HepG2 (cell line): ENCODE measurements at regions not wholly inside any gene's neighbourhood (a gene's known extent, or its start where the extent isn't known, plus 50 kb on each side); places are given as distances from the start of the nearest gene placed in this dataset.

Experiments
- ATAC-seq: fragments of 200-7000 bp; cut with Tn5 transposase; 3 replicates; pipeline ENCODE4 v1.9.1; 2020; ENCODE audit warnings: mild to moderate bottlenecking, moderate library complexity
- BruUV-seq: library from RNA; stranded (reverse); fragments of 400-500 nt; replicated peaks from 2 replicates; lab custom pipeline; 2021; lab: Mats Ljungman, UMichigan
- CTCF ChIA-PET: fragments of 300-600 bp; formaldehyde crosslinking; extraction: SDS; loops from one replicate; lab custom pipeline; 2021; ENCODE audit warnings: low total read pairs, inconsistent platforms, low intra/inter-chr PET ratio; lab: Yijun Ruan, JAX
- POLR2A ChIA-PET: fragments of 350-600 bp; sonication (Branson Sonifier 250); formaldehyde crosslinking; loops from one replicate; lab custom pipeline; 2020; ENCODE audit warnings: antibody characterized with exemption, inconsistent platforms; lab: Yijun Ruan, JAX
- DNase-seq: peaks from one replicate; pipeline ENCODE4 v3.0.0-alpha.2; 2015; ENCODE audit warnings: low spot score
- FAIRE-seq: peaks from 3 replicates; lab custom pipeline; 2011; peaks lifted over from hg19 to GRCh38; lab: Jason Lieb, UNC
- H2AFZ ChIP-seq: one replicate; pipeline ENCODE4 v1.6.1; 2011; ENCODE audit warnings: low read length, inconsistent platforms
- H3K27ac ChIP-seq: fragments of 300-600 bp; 3 replicates; pipeline ENCODE4 v1.8.0; 2011; ENCODE audit warnings: mixed run types, mild to moderate bottlenecking, mixed read lengths, low read length, inconsistent platforms; ENCODE audit not compliant: insufficient read depth; ENCODE audit errors: extremely low read length
- H3K27me3 ChIP-seq, 2 experiments: fragments of 200-600 bp in 1 of 2; 2 replicates in 1 of 2; 3 replicates in 1 of 2; pipeline versions ENCODE4 v1.6.0 to v1.8.0; 2011; ENCODE audit warnings: low read length in 2 of 2, mild to moderate bottlenecking in 2 of 2, moderate library complexity in 2 of 2, inconsistent platforms in 1 of 2; ENCODE audit not compliant: insufficient read depth in 2 of 2, control insufficient read depth in 1 of 2
- H3K36me3 ChIP-seq, 2 experiments: fragments of 200-600 bp in 1 of 2; replicated peaks in 1 of 2; 2 replicates in 1 of 2; 3 replicates in 1 of 2; pipeline versions ENCODE4 v1.5.1 to v1.8.0; 2011; ENCODE audit warnings: low read length in 2 of 2, inconsistent platforms in 1 of 2; ENCODE audit not compliant: insufficient read depth in 2 of 2, control insufficient read depth in 1 of 2
- H3K4me1 ChIP-seq: 2 replicates; pipeline ENCODE4 v1.5.1; 2012; ENCODE audit warnings: low read length, inconsistent platforms; ENCODE audit not compliant: insufficient read depth
- H3K4me2 ChIP-seq: 2 replicates; pipeline ENCODE4 v1.6.0; 2011; ENCODE audit warnings: low read depth, low read length, inconsistent platforms
- H3K4me3 ChIP-seq, 3 experiments: fragments of 200-600 bp in 1 of 3; sonication (generic), shearing (Covaris generic) in 1 of 3; replicated peaks in 1 of 3; 2 replicates each; pipeline ENCODE4 v1.5.1; 2011 to 2016; ENCODE audit warnings: low read length in 3 of 3, inconsistent platforms in 2 of 3, low read depth in 2 of 3, mild to moderate bottlenecking in 2 of 3, control low read depth in 1 of 3, mixed read lengths in 1 of 3; ENCODE audit not compliant: insufficient read depth in 1 of 3
- H3K79me2 ChIP-seq: one replicate; pipeline ENCODE4 v1.6.1; 2011; ENCODE audit warnings: low read length, inconsistent platforms; ENCODE audit not compliant: insufficient read depth
- H3K9ac ChIP-seq: 2 replicates; pipeline ENCODE4 v1.6.0; 2011; ENCODE audit warnings: mild to moderate bottlenecking, low read depth, low read length, inconsistent platforms; ENCODE audit not compliant: insufficient read depth
- H3K9me3 ChIP-seq: 2 replicates; pipeline ENCODE4 v1.5.1; 2012; ENCODE audit warnings: mild to moderate bottlenecking, low read length
- H4K20me1 ChIP-seq: 2 replicates; pipeline ENCODE4 v1.6.0; 2011; ENCODE audit warnings: inconsistent platforms, mild to moderate bottlenecking, low read length, moderate library complexity; ENCODE audit not compliant: insufficient read depth
- AGO1 ChIP-seq: fragments of 200-400 bp; formaldehyde crosslinking; IDR thresholded peaks from 2 replicates; pipeline ENCODE4 v1.6.1; 2017; ENCODE audit warnings: mild to moderate bottlenecking, low read depth, low read length, moderate library complexity; ENCODE audit not compliant: poor library complexity, severe bottlenecking
- ATF7 ChIP-seq, 2 experiments: fragments of 450-650 bp in 1 of 2; sonication (generic) in 1 of 2; formaldehyde crosslinking in 1 of 2; IDR thresholded peaks; 2 replicates each; pipeline versions ENCODE4 v1.4.0 to v1.6.1; 2016 to 2020; ENCODE audit warnings: antibody characterized with exemption in 1 of 2, mild to moderate bottlenecking in 1 of 2, missing genetic modification reagents in 1 of 2
- BORCS8-MEF2B ChIP-seq: sonication (generic); formaldehyde crosslinking; IDR thresholded peaks from 2 replicates; pipeline ENCODE4 v1.8.0; 2022; ENCODE audit warnings: mild to moderate bottlenecking, missing genetic modification reagents
- ELF4 ChIP-seq: sonication (generic); formaldehyde crosslinking; IDR thresholded peaks from 2 replicates; pipeline ENCODE4 v1.5.0; 2020; ENCODE audit warnings: missing genetic modification reagents, mild to moderate bottlenecking, moderate library complexity, borderline replicate concordance
- HMG20B ChIP-seq: conservative IDR thresholded peaks from 2 replicates; pipeline ENCODE4 v1.6.1; 2016; ENCODE audit warnings: missing genetic modification reagents, missing compliant biosample characterization
- HMGA1 ChIP-seq: sonication (generic); formaldehyde crosslinking; conservative IDR thresholded peaks from 2 replicates; pipeline ENCODE4 v1.4.0; 2020; ENCODE audit warnings: missing genetic modification reagents
- HMGXB4 ChIP-seq, 2 experiments: sonication (generic) in 1 of 2; formaldehyde crosslinking in 1 of 2; IDR thresholded peaks; 2 replicates each; pipeline versions ENCODE4 v1.4.0 to v1.6.1; 2018 to 2020; ENCODE audit warnings: missing genetic modification reagents in 2 of 2, borderline replicate concordance in 1 of 2, low read depth in 1 of 2, mild to moderate bottlenecking in 1 of 2, missing biosample characterization in 1 of 2
- HNRNPH1 ChIP-seq: fragments of 200-400 bp; formaldehyde crosslinking; optimal IDR thresholded peaks from 2 replicates; pipeline ENCODE3; 2017; ENCODE audit warnings: mild to moderate bottlenecking, low read depth, low read length
- KLF11 ChIP-seq: IDR thresholded peaks from 2 replicates; pipeline ENCODE4 v1.6.1; 2016; ENCODE audit warnings: missing compliant biosample characterization
- MEF2D ChIP-seq: sonication (generic); formaldehyde crosslinking; IDR thresholded peaks from 2 replicates; pipeline ENCODE4 v1.5.1; 2020; ENCODE audit warnings: mild to moderate bottlenecking, missing genetic modification reagents
- MYPOP ChIP-seq: sonication (generic); formaldehyde crosslinking; IDR thresholded peaks from 2 replicates; pipeline ENCODE4 v1.8.1; 2023; ENCODE audit warnings: mild to moderate bottlenecking, moderate library complexity, missing genetic modification reagents
- RARA ChIP-seq: IDR thresholded peaks from 2 replicates; pipeline ENCODE4 v1.6.1; 2016; ENCODE audit warnings: missing genetic modification reagents, missing compliant biosample characterization
- SOX5 ChIP-seq: IDR thresholded peaks from 2 replicates; pipeline ENCODE4 v1.6.1; 2016; ENCODE audit warnings: borderline replicate concordance
- XRCC5 ChIP-seq: fragments of 200-400 bp; formaldehyde crosslinking; optimal IDR thresholded peaks from 2 replicates; pipeline ENCODE3; 2017; ENCODE audit warnings: mild to moderate bottlenecking, low read length
- ZNF264 ChIP-seq: sonication (generic); formaldehyde crosslinking; IDR thresholded peaks from 2 replicates; pipeline ENCODE4 v1.4.0; 2020; ENCODE audit warnings: missing genetic modification reagents
- ZNF362 ChIP-seq: sonication (generic); formaldehyde crosslinking; IDR thresholded peaks from 2 replicates; pipeline ENCODE4 v1.4.0; 2020; ENCODE audit warnings: missing genetic modification reagents, mild to moderate bottlenecking, borderline replicate concordance
- ZNF674 ChIP-seq: sonication (generic); formaldehyde crosslinking; IDR thresholded peaks from 2 replicates; pipeline ENCODE4 v1.5.0; 2020; ENCODE audit warnings: low read depth, mild to moderate bottlenecking, missing genetic modification reagents
- whole genome bisulfite sequencing: methylation state at CpG from one replicate; pipeline ENCODE4 v1.1.6; 2017; ENCODE audit warnings: low lambda C conversion rate; 5-methylcytosine and 5-hydroxymethylcytosine counted together
- in situ Hi-C: cut with HindIII; loops from 2 replicates; pipeline ENCODE4 v1.10.0; 2017; ENCODE audit warnings: low pct_unique_long_range_greater_than_20kb; ENCODE audit not compliant: extremely low pct_ligation_motif_present
- intact Hi-C: fragments of 100-400 bp; cut with micrococcal nuclease; formaldehyde crosslinking; loops from one replicate; pipeline ENCODE4 v1.10.0; 2022; ENCODE audit not compliant: unreplicated experiment

GRCh38 chr22:26812731-26813130 is 155.3 kb downstream of the MIAT start:
- intact Hi-C loops: no loop called here
- POLR2A ChIA-PET: no interaction called here
- DNase-seq (no peak), ATAC-seq (no peak), FAIRE-seq (no peak)
- H3K4me1 ChIP-seq: no peaks in the 10 kb centered on the region
- H3K9ac ChIP-seq: no peak overlapping the region
- peaks cover 4% of the 10 kb centered on the region; the same call in 1 of the 2 replicates for H3K9me3 ChIP-seq
- H2AFZ ChIP-seq: no peak overlapping the region
- CTCF ChIA-PET: no interaction called here
- no peak for TF ChIP-seq ZNF674 (CRISPR knock-in tag)
- TF ChIP-seq HMG20B (CRISPR knock-in tag): no peak
- no peak for TF ChIP-seq MEF2D (CRISPR knock-in tag)
- TF ChIP-seq HNRNPH1: no peak
- no peak for TF ChIP-seq KLF11 (CRISPR knock-in tag)
- no peak for TF ChIP-seq RARA
- TF ChIP-seq ZNF264: no peak
- no peak for TF ChIP-seq XRCC5
- TF ChIP-seq HMGA1 (CRISPR knock-in tag): no peak
- no peak for TF ChIP-seq ATF7 (IDR thresholded peaks at IDR 0.05)
- no peak for TF ChIP-seq ATF7 (CRISPR knock-in tag; IDR thresholded peaks at IDR 0.05)
- BruUV-seq: no TSS peak
- peaks cover 0 to 1% of the 10 kb centered on the region in 2 experiments; a peak in 2 of 5 replicates for H3K27me3 ChIP-seq
- H3K4me2 ChIP-seq: no peak overlapping the region
- no peaks in the 10 kb centered on the region for H3K36me3 ChIP-seq
- H3K27ac ChIP-seq: no peak overlapping the region
- no peaks in the 10 kb centered on the region for H3K79me2 ChIP-seq
- no peaks in the 10 kb centered on the region for H4K20me1 ChIP-seq
- H3K4me3 ChIP-seq: no peak overlapping the region
- in situ Hi-C loops: no loop called here

- POLR2A ChIA-PET: no interaction called here
Measured at GRCh38 chr22:26816726-26817125, 159.3 kb downstream of the MIAT start.

More at GRCh38 chr22:26816726-26817125, 159.3 kb downstream of the MIAT start:
- in situ Hi-C loops (no loop called here), intact Hi-C loops (no loop called here)
- 6% methylated on average over 4 of the region's 4 CpGs for WGBS
- CTCF ChIA-PET: no interaction called here
- no TSS peak for BruUV-seq
- Histone ChIP-seq H3K36me3 (no peaks in the 10 kb centered on the region), H4K20me1 (no peaks in the 10 kb centered on the region), H3K79me2 (no peaks in the 10 kb centered on the region), H3K4me2 (no peak overlapping the region), H2AFZ (no peak overlapping the region), H3K4me1 (no peaks in the 10 kb centered on the region), H3K4me3 (no peak overlapping the region), H3K9me3 (peaks cover 11% of the 10 kb centered on the region; the same call in 1 of the 2 replicates), H3K27me3 (no peaks in the 10 kb centered on the region; a peak in 1 of 5 replicates), H3K27ac (no peak overlapping the region), H3K9ac (no peak overlapping the region)
- TF ChIP-seq ELF4 (CRISPR knock-in tag): no peak
- no peak for TF ChIP-seq BORCS8-MEF2B (CRISPR knock-in tag)
- TF ChIP-seq ZNF362 (CRISPR knock-in tag): no peak
- TF ChIP-seq HMGXB4 (CRISPR knock-in tag; IDR thresholded peaks at IDR 0.05; ENCODE audit: borderline replicate concordance in 1 of 2, low read depth in 1 of 2): no peak
- TF ChIP-seq HNRNPH1: no peak
- TF ChIP-seq AGO1: no peak
- TF ChIP-seq MYPOP (CRISPR knock-in tag): no peak
- no peak for TF ChIP-seq SOX5 (CRISPR knock-in tag)
- FAIRE-seq (no peak), DNase-seq (no peak), ATAC-seq (no peak)
